HG03432 (cell line): ENCODE measurements at regions not wholly inside any gene's neighbourhood (a gene's known extent, or its start where the extent isn't known, plus 50 kb on each side); places are given as distances from the start of the nearest gene placed in this dataset.
"Not testable (repeated sequence)": the region's sequence is repeated elsewhere in the genome, so short reads cannot be mapped to it uniquely, and the experiment has no call there.

Source experiments
- ATAC-seq: cut with Tn5 transposase; IDR thresholded peaks from one replicate; pipeline ENCODE4 v1.9.1; 2021; ENCODE audit warnings: mild to moderate bottlenecking, moderate library complexity; ENCODE audit not compliant: unreplicated experiment

GRCh38 chr6:11457422-11457821 is 80.1 kb upstream of the TMEM170B start:
- ATAC-seq, result not testable (repeated sequence)

- not testable (repeated sequence) for ATAC-seq
Observed at GRCh38 chr6:11452106-11452505, 85.4 kb upstream of the TMEM170B start.

- ATAC-seq, result no peak
Observed at GRCh38 chr6:11450037-11450436, 87.5 kb upstream of the TMEM170B start.

- ATAC-seq, result no peak
Observed at GRCh38 chr6:11449408-11449807, 88.1 kb upstream of the TMEM170B start.

- no peak for ATAC-seq
Observed at GRCh38 chr6:11448038-11448437, 89.5 kb upstream of the TMEM170B start.

- ATAC-seq, result no peak
Observed at GRCh38 chr6:11447265-11447664, 90.3 kb upstream of the TMEM170B start.

- ATAC-seq, result no peak
Observed at GRCh38 chr6:11445146-11445545, 92.4 kb upstream of the TMEM170B start.

- not testable (repeated sequence) for ATAC-seq
Observed at GRCh38 chr6:11443125-11443524, 94.4 kb upstream of the TMEM170B start.

GRCh38 chr6:11442495-11442894 is 95.1 kb upstream of the TMEM170B start:
- no peak for ATAC-seq

GRCh38 chr6:11439876-11440275 is 97.7 kb upstream of the TMEM170B start:
- ATAC-seq, result no peak

GRCh38 chr6:11439017-11439420 is 98.5 kb upstream of the TMEM170B start:
- ATAC-seq, result no peak

GRCh38 chr6:11437824-11438459 is 99.6 kb upstream of the TMEM170B start:
- ATAC-seq, result no peak

- ATAC-seq, result no peak
Observed at GRCh38 chr6:11436508-11437096, 100.9 kb upstream of the TMEM170B start.

- ATAC-seq, result no peak
Observed at GRCh38 chr6:11434565-11435326, 102.8 kb upstream of the TMEM170B start.

GRCh38 chr6:11433860-11434259 is 103.7 kb upstream of the TMEM170B start:
- ATAC-seq, result no peak

GRCh38 chr6:11432713-11433450 is 104.7 kb upstream of the TMEM170B start:
- ATAC-seq, result no peak

GRCh38 chr6:11432091-11432490 is 105.5 kb upstream of the TMEM170B start:
- no peak for ATAC-seq

GRCh38 chr6:11431455-11431937 is 106.1 kb upstream of the TMEM170B start:
- no peak for ATAC-seq

- no peak for ATAC-seq
Observed at GRCh38 chr6:11430036-11430435, 107.5 kb upstream of the TMEM170B start.

GRCh38 chr6:11429577-11429976 is 108.0 kb upstream of the TMEM170B start:
- no peak for ATAC-seq

- peak; percentile 60 for ATAC-seq
Observed at GRCh38 chr6:11428895-11429294, 108.7 kb upstream of the TMEM170B start.
